Activated T-cell treated with anti-CD3 and anti-CD28 coated beads for 1 hour (primary cell): ENCODE measurements at regions not wholly inside any gene's neighbourhood (a gene's known extent, or its start where the extent isn't known, plus 50 kb on each side); places are given as distances from the start of the nearest gene placed in this dataset.

Experiments used
- DNase-seq: peaks from one replicate; pipeline ENCODE4 v3.0.0-alpha.2; 2020; ENCODE audit warnings: low read depth

- no peak for DNase-seq
These were observed 163.5 kb upstream of the LYZL2 start for GRCh38 chr10:30793093-30793492.

GRCh38 chr10:30792025-30792424 lies 162.5 kb upstream of the LYZL2 start:
- DNase-seq = no peak

- no peak for DNase-seq
These were observed 161.7 kb upstream of the LYZL2 start for GRCh38 chr10:30791197-30791611.

GRCh38 chr10:30789806-30790205 lies 160.3 kb upstream of the LYZL2 start:
- peak; percentile 7 for DNase-seq

GRCh38 chr10:30788307-30788706 lies 158.8 kb upstream of the LYZL2 start:
- no peak for DNase-seq

- DNase-seq = no peak
These were observed 157.4 kb upstream of the LYZL2 start for GRCh38 chr10:30786906-30787305.

- DNase-seq = no peak
These were observed 156.6 kb upstream of the LYZL2 start for GRCh38 chr10:30786131-30786530.

GRCh38 chr10:30784897-30785605 lies 155.5 kb upstream of the LYZL2 start:
- DNase-seq = peak; percentile 5

- no peak for DNase-seq
These were observed 155.0 kb upstream of the LYZL2 start for GRCh38 chr10:30784524-30784896.

GRCh38 chr10:30783939-30784501 lies 154.5 kb upstream of the LYZL2 start:
- DNase-seq = peak; percentile 77

GRCh38 chr10:30782537-30783461 lies 153.2 kb upstream of the LYZL2 start:
- DNase-seq = no peak

- no peak for DNase-seq
These were observed 152.6 kb upstream of the LYZL2 start for GRCh38 chr10:30782157-30782536.

GRCh38 chr10:30781670-30782121 lies 152.1 kb upstream of the LYZL2 start:
- DNase-seq = no peak

- no peak for DNase-seq
These were observed 149.2 kb upstream of the LYZL2 start for GRCh38 chr10:30778769-30779168.

- no peak for DNase-seq
These were observed 146.4 kb upstream of the LYZL2 start for GRCh38 chr10:30775779-30776591.

GRCh38 chr10:30774261-30774660 lies 144.7 kb upstream of the LYZL2 start:
- DNase-seq = no peak

GRCh38 chr10:30773501-30773900 lies 143.9 kb upstream of the LYZL2 start:
- no peak for DNase-seq

GRCh38 chr10:30770816-30771215 lies 141.3 kb upstream of the LYZL2 start:
- DNase-seq = no peak

- no peak for DNase-seq
These were observed 140.7 kb upstream of the LYZL2 start for GRCh38 chr10:30770229-30770628.

GRCh38 chr10:30769361-30769760 lies 139.8 kb upstream of the LYZL2 start:
- DNase-seq = no peak

- no peak for DNase-seq
These were observed 136.1 kb upstream of the LYZL2 start for GRCh38 chr10:30765616-30766015.

- DNase-seq = no peak
These were observed 135.6 kb upstream of the LYZL2 start for GRCh38 chr10:30765022-30765615.
